HG03097 (cell line): ENCODE measurements at regions not wholly inside any gene's neighbourhood (a gene's known extent, or its start where the extent isn't known, plus 50 kb on each side); places are given as distances from the start of the nearest gene placed in this dataset.
"Not testable (repeated sequence)": the region's sequence is repeated elsewhere in the genome, so short reads cannot be mapped to it uniquely, and the experiment has no call there.

ENCODE experiments used
- ATAC-seq: cut with Tn5 transposase; IDR thresholded peaks from one replicate; pipeline ENCODE4 v1.9.1; 2021; ENCODE audit not compliant: unreplicated experiment, low FRiP score

DNA sequence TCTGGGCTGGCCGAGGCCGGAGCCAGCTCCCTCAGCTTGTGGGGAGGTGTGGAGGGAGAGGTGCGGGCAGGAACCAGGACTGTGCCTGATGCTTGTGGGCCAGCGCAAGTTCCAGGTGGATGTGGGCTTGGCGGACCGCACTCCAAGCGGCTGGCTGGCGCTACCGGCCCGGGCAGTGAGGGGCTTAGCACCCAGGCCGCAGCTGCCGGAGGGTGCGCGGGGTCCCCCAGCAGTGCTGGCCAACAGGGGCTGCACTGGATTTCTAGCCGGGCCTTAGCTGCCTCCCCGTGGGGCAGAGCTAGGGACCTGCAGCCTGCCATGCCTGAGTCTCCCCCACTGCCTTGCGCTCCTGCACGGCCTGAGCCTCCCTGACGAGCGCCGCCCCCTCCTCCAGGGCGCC is 242.8 kb downstream of the CCSER2 start:
- ATAC-seq = no peak

DNA sequence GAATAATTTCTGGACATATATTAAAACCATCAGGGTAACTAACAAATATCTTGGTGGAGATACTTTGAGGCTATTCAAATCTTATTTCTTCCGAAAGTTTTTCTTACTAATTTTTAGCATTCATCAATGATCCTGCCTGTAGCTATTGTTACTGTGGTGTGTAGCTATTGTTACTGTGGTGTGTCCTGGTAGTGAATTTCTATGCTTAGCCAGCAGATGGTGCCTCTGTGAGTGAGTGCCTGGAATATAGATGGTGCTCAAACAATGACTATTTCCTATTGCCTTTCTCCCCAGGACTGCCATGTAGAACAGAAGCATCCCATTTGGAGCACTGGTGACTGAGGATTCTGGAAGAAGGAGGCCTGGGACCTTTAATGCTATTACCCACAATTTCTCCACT is 245.7 kb downstream of the CCSER2 start:
- ATAC-seq = no peak

DNA sequence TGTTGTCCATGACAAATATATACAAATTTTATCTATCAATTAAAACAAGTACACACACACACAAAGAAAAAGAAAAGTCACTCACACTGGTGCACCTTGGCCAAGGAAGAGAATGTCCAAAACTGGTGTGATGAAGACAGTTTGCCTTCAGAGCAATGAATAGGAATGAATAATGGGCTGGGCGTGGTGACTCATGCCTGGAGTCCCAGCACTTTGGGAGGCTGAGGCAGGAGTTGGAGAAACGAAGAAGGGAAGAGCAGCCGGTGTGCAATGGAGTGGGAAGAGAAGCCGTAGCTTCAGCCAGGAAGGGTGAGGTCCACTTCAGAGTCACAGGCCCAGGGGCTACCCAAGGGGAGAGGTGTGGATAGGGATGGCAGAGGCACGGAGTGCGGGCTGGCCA is 253.6 kb downstream of the CCSER2 start:
- no peak for ATAC-seq

DNA sequence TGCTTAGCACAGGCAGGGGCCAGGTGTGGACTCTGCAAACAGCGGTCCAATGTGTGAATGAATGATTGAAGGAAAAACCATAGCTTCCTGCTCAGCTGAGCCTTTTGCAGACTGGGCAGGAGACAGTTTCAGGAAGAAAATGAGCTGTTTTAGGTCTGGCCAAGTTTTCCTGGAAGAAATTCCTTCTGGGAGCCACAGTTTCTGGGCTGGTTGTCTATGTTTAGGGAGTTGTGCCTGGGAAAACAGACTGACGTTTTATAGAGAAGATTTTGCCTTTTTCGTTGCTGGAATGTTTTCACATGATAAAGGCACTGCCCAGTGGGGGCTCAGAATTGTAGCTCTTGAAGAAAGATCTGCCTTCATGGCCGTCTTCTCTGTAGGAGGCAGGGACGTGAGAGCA is 255.1 kb downstream of the CCSER2 start:
- no peak for ATAC-seq

DNA sequence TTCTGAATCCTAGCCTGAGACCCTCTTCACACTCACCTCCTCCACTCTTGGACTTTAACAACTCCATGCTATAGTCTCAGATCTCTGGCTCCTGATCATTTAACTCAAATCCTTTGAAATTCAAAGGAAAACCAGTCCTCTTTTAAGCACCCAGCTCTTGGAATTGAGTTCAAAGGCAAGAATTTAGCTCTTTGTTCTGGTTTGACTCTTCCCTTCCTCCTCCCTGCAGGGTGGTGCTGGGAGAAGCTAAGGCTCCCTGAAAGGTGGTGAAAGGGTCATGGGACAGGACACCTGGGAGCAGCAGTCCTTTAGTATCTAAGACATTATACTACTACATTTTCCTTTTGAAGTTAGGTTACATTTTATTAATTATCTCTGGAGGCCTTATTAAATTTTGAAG is 259.4 kb downstream of the CCSER2 start:
- ATAC-seq = no peak

DNA sequence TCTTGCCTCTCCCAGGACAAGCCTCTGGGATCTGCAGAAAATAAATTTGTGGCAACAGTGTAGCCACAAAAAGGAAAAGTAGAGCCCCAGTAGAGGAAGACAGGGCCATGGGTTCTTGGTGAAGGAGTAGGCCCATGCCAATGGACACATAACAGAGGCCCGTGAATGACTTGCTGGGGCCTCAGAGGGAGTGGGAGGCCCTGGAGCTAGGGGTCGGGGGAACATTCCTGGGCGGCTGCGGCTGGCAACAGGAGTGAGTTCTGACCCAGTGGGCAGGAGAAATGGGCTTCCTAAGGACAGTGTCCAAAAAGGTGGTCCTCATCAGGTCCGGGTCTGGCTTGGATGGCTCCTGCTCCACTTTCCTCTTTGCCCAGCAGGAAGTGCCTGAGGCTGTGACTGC is 260.0 kb downstream of the CCSER2 start:
- no peak for ATAC-seq

DNA sequence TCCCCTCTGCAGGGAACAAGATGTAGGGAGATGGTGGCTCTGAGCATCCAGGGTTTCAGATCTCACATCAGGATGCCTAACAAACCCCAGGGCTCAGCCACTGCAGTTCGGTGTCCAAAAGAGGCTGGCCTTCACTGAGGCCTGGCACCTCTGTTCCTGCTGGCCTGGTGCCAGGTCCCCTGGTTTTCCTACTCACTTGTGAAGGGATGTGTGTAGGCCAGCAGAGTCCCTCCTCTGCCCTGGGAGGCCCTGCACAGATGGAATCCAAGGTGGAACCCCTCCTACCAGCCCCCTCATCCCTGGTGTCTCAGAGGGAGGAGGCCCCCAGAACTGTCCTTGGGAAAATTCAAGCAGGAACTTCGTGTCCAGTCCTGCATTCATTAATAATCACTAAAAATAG is 260.6 kb downstream of the CCSER2 start:
- no peak for ATAC-seq

DNA sequence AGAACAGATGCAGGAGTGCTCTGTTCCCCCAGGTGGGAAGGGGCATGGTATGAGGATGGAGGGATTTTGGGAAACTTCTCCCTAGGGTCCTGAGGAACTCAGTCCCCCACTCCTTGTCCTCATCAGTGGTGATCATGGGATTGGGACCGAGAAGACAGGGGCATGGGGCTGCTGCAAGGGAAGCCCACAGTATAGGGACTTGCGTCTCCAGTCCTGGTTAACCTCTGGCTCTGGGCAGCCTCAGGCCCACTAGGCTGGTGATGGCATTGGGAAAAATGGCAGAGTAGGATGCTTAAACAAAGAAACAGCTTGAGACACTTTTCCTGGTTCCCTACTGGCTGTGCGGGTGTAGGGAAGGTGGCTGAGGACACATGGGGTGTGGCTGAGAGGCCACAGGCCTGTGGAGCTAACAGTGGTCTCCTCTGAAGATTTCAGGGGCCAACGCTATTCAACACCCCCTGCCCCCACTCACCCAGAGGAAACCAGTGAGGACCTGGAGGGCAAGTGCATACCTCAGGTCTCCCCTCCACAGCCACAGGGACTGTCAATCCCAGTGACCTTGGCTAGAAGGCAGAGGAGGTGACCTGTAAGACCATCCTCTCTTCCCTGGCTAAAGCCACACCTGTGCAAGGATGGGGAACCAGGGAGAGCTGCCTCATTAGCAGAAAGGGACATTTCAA is 261.3 kb downstream of the CCSER2 start:
- ATAC-seq = no peak

DNA sequence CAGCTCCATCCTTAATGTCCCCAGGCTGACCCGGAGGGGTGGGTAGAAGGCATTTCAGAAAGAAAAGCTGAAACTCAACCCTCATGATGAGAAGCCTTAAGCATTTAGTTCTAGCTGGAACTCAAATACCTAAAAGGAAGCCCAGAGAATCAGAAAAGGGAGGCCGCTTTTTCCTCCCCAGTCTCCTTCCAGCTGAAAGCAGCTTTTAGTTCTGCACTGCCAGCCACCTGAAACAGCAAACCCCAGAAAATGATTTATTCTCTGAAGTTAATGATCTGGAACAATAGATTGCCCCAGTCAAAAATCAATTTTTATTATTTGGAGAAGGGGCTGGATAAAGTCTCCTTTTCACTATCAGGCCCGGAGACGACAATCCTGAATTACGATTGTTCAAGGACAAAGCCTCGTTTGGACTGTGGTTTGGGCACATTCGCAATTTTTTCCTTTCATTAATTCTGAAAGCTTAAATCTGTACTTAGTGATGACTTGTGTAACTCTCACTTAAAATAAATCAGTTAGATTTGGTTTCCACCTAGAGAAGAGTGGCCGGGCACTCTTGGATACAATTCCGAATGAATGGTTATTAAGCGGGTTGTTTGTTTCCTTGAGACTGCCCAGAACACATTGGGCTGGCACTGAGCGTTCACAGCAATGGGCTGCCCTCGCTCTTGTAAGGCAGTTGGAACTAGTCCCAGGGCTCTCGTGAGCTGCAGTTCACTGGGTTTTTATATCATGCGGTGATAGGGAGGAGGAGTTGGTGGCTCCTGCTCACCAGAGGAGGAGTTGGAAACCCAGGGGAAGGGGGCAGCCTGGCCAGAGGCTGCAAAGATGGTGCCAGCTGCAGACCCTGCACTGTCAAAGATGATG is 262.2 kb downstream of the CCSER2 start:
- ATAC-seq = no peak

DNA sequence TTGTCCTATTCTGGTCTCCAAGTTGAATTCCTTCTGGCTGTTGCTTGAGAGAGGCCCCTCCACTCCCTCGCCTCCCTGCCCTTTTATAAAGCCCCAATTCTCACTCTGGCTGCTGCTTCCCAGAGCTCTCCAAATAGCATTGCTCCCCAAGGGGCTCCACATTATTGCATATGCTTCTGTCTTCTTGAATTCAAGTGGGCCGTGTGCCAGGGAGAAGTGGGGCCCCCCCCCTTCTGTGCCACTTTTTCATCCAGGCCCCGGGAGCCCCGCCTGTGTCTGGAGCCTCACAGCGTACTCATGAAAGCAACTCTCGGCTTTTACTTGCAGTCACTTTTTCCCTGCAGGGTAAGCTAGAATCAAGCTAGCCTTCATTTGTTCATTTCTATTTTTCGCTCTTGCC is 265.1 kb downstream of the CCSER2 start:
- ATAC-seq = no peak

DNA sequence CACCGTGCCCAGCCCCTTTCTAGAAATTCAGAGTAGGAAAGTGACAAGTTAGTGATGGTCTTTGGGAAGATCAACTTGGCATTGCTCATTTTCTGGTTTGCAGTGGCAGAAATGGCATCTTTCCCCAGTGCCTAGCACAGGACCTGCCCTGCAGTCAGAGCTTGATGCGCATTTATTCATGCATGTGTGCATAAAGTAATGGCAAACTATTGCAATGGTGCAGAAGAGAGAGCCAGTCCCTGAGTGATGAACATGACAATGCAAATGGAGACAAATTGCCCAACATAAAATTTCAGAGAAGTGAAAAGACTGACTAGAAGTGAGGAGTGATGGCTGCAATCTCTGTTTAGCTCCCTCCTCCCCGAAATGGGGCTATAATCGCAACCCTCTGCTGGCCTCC is 268.2 kb downstream of the CCSER2 start:
- ATAC-seq = no peak

DNA sequence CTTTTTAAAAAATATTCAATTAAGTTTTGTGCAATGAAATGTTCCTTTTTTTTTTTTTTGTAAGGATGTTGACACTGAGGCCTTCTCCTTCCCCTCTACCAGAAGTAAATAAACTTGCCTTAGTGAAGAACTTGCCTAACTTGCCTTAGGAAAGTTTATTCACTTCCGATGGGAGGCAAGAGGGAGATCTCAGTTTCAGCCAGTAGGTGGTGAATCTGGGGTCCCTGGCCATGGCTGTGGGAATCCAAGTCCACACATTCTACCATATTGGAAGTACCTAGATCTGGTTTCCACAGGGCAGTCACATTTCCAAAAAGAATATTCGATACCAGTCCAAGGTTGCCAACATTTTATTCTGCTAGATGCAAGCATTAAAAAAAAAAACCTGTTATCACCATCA is 270.9 kb downstream of the CCSER2 start:
- ATAC-seq = no peak

DNA sequence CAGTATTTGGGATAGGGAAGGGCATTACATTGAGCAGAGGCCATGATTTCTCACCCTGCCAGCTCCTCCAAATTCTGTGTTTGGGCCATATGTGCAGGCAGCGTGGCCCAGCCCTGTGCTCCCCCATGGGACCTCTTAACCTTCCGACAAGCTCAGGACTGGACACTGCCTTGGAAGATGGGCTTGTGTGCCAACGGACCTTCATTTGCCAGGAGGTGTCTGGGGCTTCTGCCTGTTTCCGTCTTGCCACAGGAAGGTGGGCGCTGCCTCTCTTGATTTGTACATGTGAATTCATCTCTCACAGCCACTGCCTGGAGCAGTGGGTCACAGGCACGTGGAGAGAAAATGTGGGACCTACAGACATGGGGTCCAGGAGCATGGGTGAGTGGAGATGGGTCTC is 272.6 kb downstream of the CCSER2 start:
- ATAC-seq = no peak

DNA sequence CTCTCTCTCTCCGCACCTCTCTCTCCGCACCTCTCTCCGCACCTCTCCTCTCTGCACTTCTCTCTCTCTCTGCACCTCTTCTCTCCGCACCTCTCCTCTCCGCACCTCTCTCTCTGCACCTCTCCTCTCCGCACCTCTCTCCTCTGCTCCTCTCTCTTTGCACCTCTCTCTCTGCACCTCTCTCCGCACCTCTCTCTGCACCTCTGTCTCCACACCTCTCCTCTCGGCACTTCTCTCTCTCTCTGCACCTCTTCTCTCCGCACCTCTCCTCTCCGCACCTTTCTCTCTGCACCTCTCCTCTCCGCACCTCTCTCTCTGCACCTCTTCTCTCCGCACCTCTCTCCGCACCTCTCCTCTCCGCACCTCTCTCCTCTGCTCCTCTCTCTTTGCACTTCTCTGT is 274.2 kb downstream of the CCSER2 start:
- ATAC-seq = not testable (repeated sequence)

DNA sequence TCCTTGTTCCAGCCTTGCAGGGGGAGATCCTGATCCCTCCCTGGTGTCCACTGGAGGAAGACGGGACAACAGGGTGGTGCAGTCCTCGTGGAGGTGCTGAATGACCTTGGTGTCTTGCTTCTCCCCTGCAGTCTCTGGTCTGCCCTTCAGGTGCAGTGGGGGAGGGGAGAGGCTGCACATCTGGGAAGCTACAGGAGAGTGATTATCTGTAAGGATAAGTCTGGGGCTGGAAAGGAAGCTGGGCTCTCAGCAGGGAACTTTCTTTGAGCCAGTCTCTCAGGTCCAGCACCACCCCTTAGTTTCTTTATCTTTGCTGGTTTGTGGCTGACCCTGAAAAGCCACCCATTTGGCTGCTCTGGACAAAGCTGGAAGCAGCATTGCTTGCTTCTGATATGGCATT is 275.6 kb downstream of the CCSER2 start:
- ATAC-seq = no peak

DNA sequence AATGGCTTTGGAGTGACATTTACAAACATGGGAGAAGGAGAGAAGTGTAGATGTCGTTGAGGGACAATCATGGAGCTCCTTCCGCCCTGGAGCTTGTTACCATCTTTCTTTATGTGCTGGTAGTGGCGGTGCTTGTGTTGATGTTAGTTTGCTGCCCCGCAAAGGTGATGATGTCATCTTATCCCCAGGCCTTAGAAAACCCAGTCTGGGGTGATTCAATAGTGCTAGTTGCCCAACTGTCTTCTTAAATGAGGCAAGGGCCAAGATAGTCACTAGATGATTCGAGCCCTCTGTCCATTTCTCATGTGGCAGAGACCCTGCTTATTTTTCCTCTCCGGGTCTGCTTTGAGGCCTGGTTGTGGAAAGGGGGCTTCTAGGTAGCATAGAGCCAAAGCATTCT is 277.4 kb downstream of the CCSER2 start:
- no peak for ATAC-seq

DNA sequence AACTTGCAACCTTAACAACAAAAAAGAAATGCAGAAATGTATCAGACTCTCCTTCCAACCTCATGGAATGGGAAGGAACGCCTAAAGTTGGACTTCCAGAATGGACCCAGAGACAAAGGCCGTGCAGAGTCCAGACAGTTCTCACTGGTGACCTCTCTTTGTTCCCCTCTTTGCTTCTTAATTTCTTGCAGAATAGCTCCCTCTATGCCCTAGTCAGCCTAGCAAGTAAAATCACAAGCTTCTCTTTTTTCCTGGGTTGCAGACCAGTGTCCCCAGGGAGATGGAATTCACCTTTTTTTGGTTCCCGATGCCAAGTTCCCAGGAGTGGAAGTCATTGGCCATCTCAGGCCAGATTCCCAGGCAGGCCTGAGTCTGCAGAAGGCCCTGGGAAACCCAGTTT is 278.0 kb downstream of the CCSER2 start:
- no peak for ATAC-seq

DNA sequence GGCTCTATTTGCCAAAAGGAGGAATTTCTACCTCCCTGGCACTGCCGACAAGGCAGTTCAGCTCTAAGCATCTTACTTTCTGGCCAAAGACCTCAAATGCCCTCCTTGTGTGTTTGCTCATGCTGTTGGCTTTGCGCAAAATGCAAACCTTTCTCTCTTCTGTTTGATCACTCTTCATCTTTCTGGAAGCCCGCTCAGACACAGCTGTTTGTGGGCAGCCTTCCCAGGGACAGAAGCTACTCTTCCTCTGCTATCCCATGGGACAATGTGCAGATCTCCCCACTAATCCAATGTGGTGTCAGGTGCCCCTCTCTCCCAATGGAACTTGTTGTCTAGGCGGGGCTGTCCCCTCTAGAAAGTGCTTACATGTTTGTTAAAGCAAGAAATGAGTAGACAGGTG is 278.7 kb downstream of the CCSER2 start:
- ATAC-seq = no peak

DNA sequence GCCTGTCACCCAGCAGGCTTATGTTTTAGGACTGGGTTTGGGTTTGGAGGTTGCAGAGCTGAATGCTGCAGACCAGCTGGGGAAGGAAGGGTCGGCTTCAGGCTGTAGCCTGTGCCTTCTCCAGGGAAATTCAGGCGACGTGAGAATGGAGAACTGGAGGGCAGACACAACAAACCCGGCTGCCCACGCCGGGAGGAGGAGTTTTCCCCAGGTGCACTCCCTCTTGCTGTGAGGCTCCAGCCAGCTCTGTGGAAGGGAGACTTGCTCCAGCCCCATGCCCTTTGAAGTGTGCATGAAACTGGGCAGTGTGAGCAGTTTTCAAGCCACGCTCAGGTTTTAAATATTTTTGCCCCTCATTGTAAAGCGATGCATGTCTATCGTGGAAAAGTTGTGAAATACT is 279.1 kb downstream of the CCSER2 start:
- ATAC-seq = no peak

DNA sequence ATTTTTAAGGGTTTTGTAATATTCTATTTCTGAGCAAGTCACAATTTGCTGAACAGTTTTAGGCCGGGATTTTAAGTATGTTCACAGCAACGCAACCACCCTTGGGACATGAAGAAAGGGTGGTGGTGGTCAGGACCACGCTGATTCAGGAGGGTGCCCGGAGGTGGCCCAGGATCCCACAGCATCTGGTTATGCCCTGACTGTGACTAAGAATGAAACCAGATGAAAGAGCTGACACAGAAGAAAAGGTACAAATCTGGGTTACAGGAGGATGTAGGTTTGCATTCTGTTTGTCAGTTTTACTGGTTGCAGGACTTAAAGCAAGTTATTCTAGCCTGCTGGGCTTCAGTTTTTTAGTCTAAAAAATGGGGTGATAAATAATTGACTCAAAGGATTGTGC is 279.7 kb downstream of the CCSER2 start:
- ATAC-seq = no peak

DNA sequence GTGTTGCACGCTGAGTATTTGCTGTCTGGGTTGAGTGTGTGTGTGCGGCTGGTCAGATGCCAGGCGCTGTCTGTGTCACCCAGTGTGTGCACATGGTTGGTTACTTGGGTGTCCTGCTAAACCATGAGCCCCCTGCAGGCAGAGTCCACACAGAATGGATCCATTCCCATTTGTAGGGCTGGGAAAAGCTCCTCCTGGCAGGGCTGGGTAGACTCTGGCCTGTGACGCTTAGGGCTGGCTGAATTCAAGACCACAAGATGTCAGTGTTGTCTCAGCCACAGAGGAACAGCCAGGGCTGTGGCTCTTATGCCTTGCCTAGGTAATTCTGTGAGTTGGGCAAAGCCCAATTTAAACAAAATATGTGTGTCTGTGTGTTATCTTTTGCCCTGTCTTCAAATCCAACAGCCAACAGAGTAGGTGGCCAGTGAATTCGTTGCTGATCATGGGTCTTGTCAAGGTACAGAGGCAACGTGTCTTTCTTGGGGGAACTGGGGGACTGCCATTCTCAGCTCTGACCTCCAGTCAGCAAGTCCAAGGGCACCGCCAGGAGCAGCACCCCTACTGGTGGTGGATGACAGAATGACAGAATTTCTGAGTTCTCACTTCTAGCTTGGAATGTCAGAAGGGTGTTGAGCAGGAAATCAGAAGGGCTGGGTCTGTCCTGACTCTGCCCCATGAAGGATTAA is 285.1 kb downstream of the CCSER2 start:
- ATAC-seq = no peak
